ENCODE measurements at regions not wholly inside any gene's neighbourhood (a gene's known extent, or its start where the extent isn't known, plus 50 kb on each side); places are given as distances from the start of the nearest gene placed in this dataset.
A peak's percentile ranks its signal among the peaks of the same experiment; 100 is the strongest.

DNA sequence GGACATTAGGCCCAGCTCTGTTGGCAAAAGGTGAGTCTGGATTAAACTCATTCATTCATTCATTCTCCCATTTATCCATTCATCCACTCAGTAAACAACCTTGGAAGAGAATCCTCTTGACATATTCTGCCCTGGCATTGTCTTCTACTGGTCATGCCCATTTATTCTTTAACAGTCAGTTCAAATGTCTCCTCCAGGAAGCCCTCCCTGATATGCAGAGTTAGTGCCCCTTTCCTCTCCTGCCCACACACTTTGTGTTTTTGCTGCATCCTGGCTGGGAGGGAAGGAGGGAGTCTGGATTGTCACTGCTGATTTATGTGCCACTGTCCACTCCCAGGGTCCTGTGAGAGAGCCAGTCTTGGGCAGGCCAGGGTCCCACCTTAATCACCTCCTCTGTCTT is 600.3 kb downstream of the MATN1 start:
- DNase-seq (ENCODE audit: low read depth): no peak
- H3K4me3 ChIP-seq (ENCODE audit: low read depth, low read length): no peak overlapping the region
- TF ChIP-seq, protein P1, sequence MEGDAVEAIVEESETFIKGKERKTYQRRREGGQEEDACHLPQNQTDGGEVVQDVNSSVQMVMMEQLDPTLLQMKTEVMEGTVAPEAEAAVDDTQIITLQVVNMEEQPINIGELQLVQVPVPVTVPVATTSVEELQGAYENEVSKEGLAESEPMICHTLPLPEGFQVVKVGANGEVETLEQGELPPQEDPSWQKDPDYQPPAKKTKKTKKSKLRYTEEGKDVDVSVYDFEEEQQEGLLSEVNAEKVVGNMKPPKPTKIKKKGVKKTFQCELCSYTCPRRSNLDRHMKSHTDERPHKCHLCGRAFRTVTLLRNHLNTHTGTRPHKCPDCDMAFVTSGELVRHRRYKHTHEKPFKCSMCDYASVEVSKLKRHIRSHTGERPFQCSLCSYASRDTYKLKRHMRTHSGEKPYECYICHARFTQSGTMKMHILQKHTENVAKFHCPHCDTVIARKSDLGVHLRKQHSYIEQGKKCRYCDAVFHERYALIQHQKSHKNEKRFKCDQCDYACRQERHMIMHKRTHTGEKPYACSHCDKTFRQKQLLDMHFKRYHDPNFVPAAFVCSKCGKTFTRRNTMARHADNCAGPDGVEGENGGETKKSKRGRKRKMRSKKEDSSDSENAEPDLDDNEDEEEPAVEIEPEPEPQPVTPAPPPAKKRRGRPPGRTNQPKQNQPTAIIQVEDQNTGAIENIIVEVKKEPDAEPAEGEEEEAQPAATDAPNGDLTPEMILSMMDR (IDR thresholded peaks at IDR 0.05; ENCODE audit: low read depth, low read length, missing control alignments): no peak

DNA sequence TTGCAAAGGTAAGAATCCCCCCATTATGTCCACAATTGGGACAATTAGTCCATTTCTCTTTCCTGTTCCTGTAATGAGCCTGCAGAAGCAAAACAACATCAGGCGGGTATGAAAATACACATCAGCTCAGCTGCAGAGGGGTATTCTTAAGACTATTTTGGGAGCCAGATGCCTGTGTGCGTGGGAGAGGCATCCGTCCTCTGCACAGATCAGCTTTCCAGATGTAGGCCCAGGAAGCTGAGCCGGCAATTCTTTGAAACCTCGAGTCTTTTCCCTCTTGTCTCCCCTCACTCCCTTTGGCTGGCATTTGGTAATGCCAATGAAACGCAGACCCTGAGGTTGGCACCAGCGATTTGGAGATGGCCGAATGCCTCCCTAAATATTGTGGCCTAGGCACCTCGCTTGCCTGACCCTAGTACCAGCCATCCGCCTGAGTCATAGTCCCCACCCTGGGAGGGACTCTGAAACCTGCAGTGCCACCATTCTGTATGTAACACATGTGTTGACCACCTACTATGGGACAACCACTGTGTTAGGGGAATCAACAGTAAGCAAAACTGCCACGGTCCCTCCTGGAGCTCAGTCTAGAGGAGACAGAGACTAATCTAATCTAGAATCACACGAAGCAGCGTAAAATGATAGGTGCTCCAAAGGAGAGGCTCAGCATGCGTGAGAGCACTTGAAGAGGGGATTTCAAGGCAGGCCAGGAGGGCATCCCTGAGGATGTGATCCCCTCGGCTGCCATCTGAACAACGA is 603.0 kb downstream of the MATN1 start:
- no peak for DNase-seq (ENCODE audit: low read depth)
- TF ChIP-seq, protein P1 (IDR thresholded peaks at IDR 0.05; ENCODE audit: low read depth, low read length, missing control alignments): no peak

DNA sequence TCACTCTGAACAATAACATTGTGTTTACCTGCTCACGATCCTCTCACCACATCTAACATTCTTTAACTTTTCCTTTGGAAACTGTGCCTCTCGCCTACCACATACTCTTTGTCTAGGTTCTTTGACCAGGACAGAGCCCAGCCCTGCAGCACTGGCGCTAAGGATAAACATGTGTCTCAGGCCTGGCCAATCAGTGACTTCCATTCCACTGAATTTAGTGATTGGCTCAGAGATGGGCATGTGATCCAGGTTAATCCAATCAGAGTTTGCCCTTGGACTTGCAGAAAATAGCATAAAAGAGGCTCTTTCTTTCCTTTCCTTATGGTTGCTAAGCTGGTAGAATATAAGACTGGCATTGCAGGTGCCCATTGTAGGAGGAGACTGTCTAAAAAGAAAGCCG is 605.7 kb downstream of the MATN1 start:
- DNase-seq (ENCODE audit: low read depth): no peak
- no peak overlapping the region for H3K4me3 ChIP-seq (ENCODE audit: low read depth, low read length)
- TF ChIP-seq, protein P1 (IDR thresholded peaks at IDR 0.05; ENCODE audit: low read depth, low read length, missing control alignments): no peak

More for the DNA sequence above, 603.0 kb downstream of the MATN1 start:
- no peak overlapping the region for H3K4me3 ChIP-seq (ENCODE audit: low read depth, low read length)

DNA sequence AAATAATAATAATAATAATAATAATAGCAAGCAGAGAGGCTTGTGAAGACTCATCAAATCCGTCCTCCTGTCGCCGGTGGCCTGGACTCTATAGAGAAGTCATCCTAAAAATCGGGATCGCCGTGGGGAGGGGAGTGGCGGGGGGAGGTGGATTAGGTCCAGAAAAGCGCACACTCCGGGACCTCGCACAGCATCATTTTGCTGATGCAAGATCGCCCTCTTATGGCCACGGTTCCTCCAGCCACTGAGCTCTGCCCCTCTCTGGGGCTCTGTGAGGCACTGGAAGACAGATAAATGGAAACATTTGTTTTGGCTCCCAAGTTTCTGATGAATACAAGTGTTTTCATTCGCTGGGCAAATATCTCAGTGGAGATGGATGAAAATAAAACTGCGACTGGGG is 612.0 kb downstream of the MATN1 start:
- no peak for DNase-seq (ENCODE audit: low read depth)
- TF ChIP-seq, protein P1 (IDR thresholded peaks at IDR 0.05; ENCODE audit: low read depth, low read length, missing control alignments): peak; percentile 48
- no peak overlapping the region for H3K4me3 ChIP-seq (ENCODE audit: low read depth, low read length)

DNA sequence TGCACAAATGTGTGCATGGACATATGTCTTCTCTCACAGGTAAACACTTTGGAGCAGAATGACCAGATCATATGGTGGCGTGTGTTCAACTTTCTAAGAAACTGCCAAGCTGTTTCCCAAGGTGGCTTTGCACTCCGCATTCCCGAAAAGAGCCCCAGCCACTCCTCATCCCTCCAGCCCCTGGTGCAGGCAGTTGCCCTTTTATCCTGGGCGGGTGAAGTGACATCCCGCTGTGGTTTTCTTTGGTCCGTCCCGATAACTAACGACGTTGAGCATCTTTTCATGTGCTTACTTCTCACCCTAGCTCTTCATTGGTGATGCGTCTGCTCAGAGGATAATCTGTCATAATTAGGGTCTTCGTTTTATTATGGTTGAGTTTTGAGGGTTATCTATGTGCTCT is 612.5 kb downstream of the MATN1 start:
- TF ChIP-seq, protein P1 (IDR thresholded peaks at IDR 0.05; ENCODE audit: low read depth, low read length, missing control alignments): no peak
- DNase-seq (ENCODE audit: low read depth): no peak
- H3K4me3 ChIP-seq (ENCODE audit: low read depth, low read length): no peak overlapping the region

DNA sequence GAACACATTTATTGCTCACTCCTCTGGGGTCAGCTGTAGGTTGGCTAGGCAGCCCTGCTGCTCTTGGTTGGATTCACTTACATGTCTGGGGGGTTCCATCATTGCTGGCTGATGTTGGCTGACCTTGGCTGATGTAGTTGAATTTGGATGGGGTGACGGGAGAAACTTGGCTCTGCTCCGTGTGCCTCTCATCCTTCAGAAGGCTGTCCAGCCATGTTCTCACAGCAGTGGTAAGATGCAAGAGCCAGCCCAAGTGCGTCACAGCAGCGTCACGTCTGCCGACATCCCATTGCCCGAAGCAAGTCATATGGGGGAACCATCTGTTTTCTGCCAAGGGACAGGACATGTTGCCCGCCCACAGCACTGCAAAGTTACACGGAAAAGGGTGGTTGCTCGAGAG is 613.5 kb downstream of the MATN1 start:
- TF ChIP-seq, protein P1 (IDR thresholded peaks at IDR 0.05; ENCODE audit: low read depth, low read length, missing control alignments): no peak
- H3K4me3 ChIP-seq (ENCODE audit: low read depth, low read length): no peak overlapping the region
- DNase-seq (ENCODE audit: low read depth): no peak

DNA sequence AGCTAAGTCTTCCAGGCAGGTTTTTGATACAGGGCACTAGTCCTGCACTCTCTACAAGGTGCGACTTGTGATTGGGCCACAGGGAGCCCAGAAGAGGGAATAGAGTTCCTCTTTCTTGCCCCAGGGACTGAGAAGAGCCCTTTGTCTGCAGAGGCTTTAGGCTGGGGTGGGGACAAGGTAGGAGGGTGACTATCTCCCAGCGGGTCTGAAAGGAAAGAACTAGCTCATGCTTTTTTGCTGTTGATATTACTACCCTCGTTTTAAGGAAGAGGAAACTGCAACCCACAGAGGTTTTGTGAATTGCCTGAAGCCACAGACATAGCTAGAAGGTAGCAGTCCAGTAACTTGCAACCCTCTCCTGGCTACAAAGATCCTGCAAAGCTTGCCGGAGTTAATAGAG is 615.2 kb downstream of the MATN1 start:
- TF ChIP-seq, protein P1 (IDR thresholded peaks at IDR 0.05; ENCODE audit: low read depth, low read length, missing control alignments): no peak
- H3K4me3 ChIP-seq (ENCODE audit: low read depth, low read length): no peak overlapping the region
- DNase-seq (ENCODE audit: low read depth): no peak
